H1 (cell line): ENCODE measurements at regions not wholly inside any gene's neighbourhood (a gene's known extent, or its start where the extent isn't known, plus 50 kb on each side); places are given as distances from the start of the nearest gene placed in this dataset.

Source experiments
- ASH2L ChIP-seq: fragments of 200-600, 300-600 bp; sonication (generic); IDR thresholded peaks from one replicate; pipeline ENCODE4 v1.7.1; 2017; ENCODE audit warnings: low read length
- CHD2 ChIP-seq: IDR thresholded peaks from 2 replicates; pipeline ENCODE4 v1.6.1; 2012; ENCODE audit warnings: low read length, improper control_type of control experiment
- CTCF ChIP-seq, 3 experiments: IDR thresholded peaks; 1 replicate in 2 of 3; 2 replicates in 1 of 3; pipeline versions ENCODE4 v1.5.1 to v1.6.1; 2011; ENCODE audit warnings: low read length in 3 of 3, mild to moderate bottlenecking in 3 of 3, inconsistent platforms in 2 of 3, low read depth in 1 of 3, moderate library complexity in 1 of 3; ENCODE audit not compliant: insufficient read depth in 1 of 3; ENCODE audit errors: control extremely low read depth in 1 of 3
- EGR1 ChIP-seq: IDR thresholded peaks from 2 replicates; pipeline ENCODE4 v1.6.1; 2011; ENCODE audit warnings: low read depth, low read length, borderline replicate concordance
- EP300 ChIP-seq, 2 experiments: IDR thresholded peaks; 1 replicate in 1 of 2; 2 replicates in 1 of 2; pipeline ENCODE4 v1.6.1; 2011 to 2012; ENCODE audit warnings: low read depth in 2 of 2, low read length in 2 of 2, mild to moderate bottlenecking in 2 of 2, borderline replicate concordance in 1 of 2, inconsistent platforms in 1 of 2, moderate library complexity in 1 of 2
- EZH2 ChIP-seq: fragments of 200-600 bp; sonication (generic); IDR thresholded peaks from 2 replicates; pipeline ENCODE4 v1.7.1; 2012; ENCODE audit warnings: low read depth, mild to moderate bottlenecking, moderate library complexity, low read length, inconsistent platforms; ENCODE audit not compliant: severe bottlenecking
- GABPA ChIP-seq: IDR thresholded peaks from 2 replicates; pipeline ENCODE4 v1.6.1; 2011; ENCODE audit warnings: mild to moderate bottlenecking, low read length, moderate library complexity, borderline replicate concordance; ENCODE audit not compliant: insufficient read depth
- JUND ChIP-seq: IDR thresholded peaks from 2 replicates; pipeline ENCODE4 v1.6.1; 2011; ENCODE audit warnings: mild to moderate bottlenecking, improper control_type of control experiment, low read length
- MAX ChIP-seq: IDR thresholded peaks from 2 replicates; pipeline ENCODE4 v1.6.1; 2012; ENCODE audit warnings: inconsistent platforms
- POLR2A ChIP-seq, 2 experiments: IDR thresholded peaks; 1 replicate in 1 of 2; 2 replicates in 1 of 2; pipeline ENCODE4 v1.6.1; 2011; ENCODE audit warnings: low read depth in 2 of 2, low read length in 2 of 2, mild to moderate bottlenecking in 2 of 2; ENCODE audit errors: control extremely low read depth in 1 of 2
- SUZ12 ChIP-seq: fragments of 200-600 bp; sonication (generic); IDR thresholded peaks from 2 replicates; pipeline ENCODE4 v1.6.1; 2012; ENCODE audit warnings: mild to moderate bottlenecking, inconsistent platforms, low read length, moderate library complexity, mixed read lengths

DNA sequence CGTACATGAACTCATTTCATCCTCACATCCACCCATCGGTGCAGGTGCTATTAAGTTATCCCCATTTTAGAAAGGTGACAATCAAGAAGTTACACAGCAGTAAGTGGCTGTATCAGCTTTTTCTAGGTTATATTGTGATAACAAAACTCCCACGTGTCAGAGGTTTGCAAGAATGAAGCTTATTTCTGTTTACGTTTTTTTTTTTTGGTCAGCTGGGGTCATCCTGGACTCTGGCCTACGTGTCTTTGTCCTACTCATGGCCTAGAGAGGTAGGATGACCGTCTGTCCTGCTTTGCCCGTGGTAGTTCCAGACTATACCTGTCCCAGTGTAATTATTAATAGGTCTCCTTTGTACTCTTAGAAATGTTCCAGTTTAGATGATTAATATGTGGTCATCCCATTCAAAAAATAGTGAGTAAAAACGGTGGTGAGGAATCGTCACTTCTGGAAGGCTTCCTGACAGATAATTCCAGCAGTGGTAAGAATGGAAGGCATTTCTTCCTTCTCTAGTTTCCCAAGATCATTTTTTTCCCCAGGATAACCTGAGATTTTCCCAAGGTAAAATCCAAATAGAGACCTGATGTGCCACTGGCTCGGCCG is 64.2 kb upstream of the KIF26B start:
- TF ChIP-seq SUZ12 (no peak), POLR2A (IDR thresholded peaks at IDR 0.05; ENCODE audit: control extremely low read depth in 1 of 2, low read depth in 2 of 2, low read length in 2 of 2) (no peak), MAX (no peak), EP300 (IDR thresholded peaks at IDR 0.05; ENCODE audit: borderline replicate concordance in 1 of 2, low read depth in 2 of 2, low read length in 2 of 2) (no peak), CHD2 (no peak), CTCF (IDR thresholded peaks at IDR 0.05; ENCODE audit: control extremely low read depth in 1 of 3, insufficient read depth in 1 of 3, low read depth in 1 of 3, low read length in 3 of 3) (no peak), EGR1 (no peak), EZH2 (no peak), JUND (no peak), GABPA (no peak), ASH2L (no peak)
